GM10248 (cell line): ENCODE measurements at regions not wholly inside any gene's neighbourhood (a gene's known extent, or its start where the extent isn't known, plus 50 kb on each side); places are given as distances from the start of the nearest gene placed in this dataset.

Source experiments
- CTCF ChIA-PET: fragments of 300-600 bp; sonication (Branson Sonifier 250); formaldehyde crosslinking; extraction: SDS; loops from one replicate; lab custom pipeline; 2021; ENCODE audit warnings: antibody characterized with exemption; lab: Yijun Ruan, JAX
- POLR2A ChIA-PET: fragments of 350-650 bp; sonication (Branson Sonifier 250); formaldehyde crosslinking; extraction: SDS; loops from one replicate; lab custom pipeline; 2020; ENCODE audit warnings: antibody characterized with exemption; lab: Yijun Ruan, JAX
- DNase-seq: peaks from one replicate; pipeline ENCODE4 v3.0.0; 2012; ENCODE audit errors: extremely low spot score
- CTCF ChIP-seq: IDR thresholded peaks from 2 replicates; pipeline ENCODE4 v1.5.1; 2012; ENCODE audit warnings: mild to moderate bottlenecking, low read depth; ENCODE audit errors: extremely low read depth, missing control alignments, control extremely low read depth

- POLR2A ChIA-PET: no interaction called here
- no peak for TF ChIP-seq CTCF
- CTCF ChIA-PET: no interaction called here
- DNase-seq: no peak
Measured at GRCh38 chr3:27880969-27881892, 159.1 kb upstream of the EOMES start.

GRCh38 chr3:27883266-27883665 is 161.1 kb upstream of the EOMES start:
- no peak for DNase-seq
- ChIA-PET CTCF (no interaction called here), POLR2A (no interaction called here)
- no peak for TF ChIP-seq CTCF

- ChIA-PET CTCF (interaction anchor here (1.2 to 1.4 kb wide), 2 partner anchors 11 to 17 kb away, joined by 3 read pairs; no protein-coding TSS in a partner anchor), POLR2A (no interaction called here)
- TF ChIP-seq CTCF: no peak
- no peak for DNase-seq
Measured at GRCh38 chr3:27885641-27886040, 163.5 kb upstream of the EOMES start.

GRCh38 chr3:27888562-27888961 is 166.4 kb upstream of the EOMES start:
- CTCF ChIA-PET: no interaction called here
- POLR2A ChIA-PET: no interaction called here
- no peak for TF ChIP-seq CTCF
- DNase-seq: no peak

- TF ChIP-seq CTCF: no peak
- no peak for DNase-seq
- ChIA-PET CTCF (no interaction called here), POLR2A (no interaction called here)
Measured at GRCh38 chr3:27889745-27890144, 167.6 kb upstream of the EOMES start.

GRCh38 chr3:27900316-27900715 is 178.2 kb upstream of the EOMES start:
- no peak for TF ChIP-seq CTCF
- CTCF ChIA-PET: no interaction called here
- POLR2A ChIA-PET: no interaction called here
- DNase-seq: no peak

- DNase-seq: no peak
- TF ChIP-seq CTCF: no peak
- ChIA-PET CTCF (no interaction called here), POLR2A (no interaction called here)
Measured at GRCh38 chr3:27903446-27903845, 181.3 kb upstream of the EOMES start.
